ENCODE measurements at regions not wholly inside any gene's neighbourhood (a gene's known extent, or its start where the extent isn't known, plus 50 kb on each side); places are given as distances from the start of the nearest gene placed in this dataset.
A peak's percentile ranks its signal among the peaks of the same experiment; 100 is the strongest.

- H3K4me3 Mint-ChIP-seq: no peak overlapping the region
- H3K36me3 Mint-ChIP-seq (ENCODE audit: low read depth): no peaks in the 10 kb centered on the region
- peak; percentile 9 for DNase-seq
- TF ChIP-seq, protein P1, sequence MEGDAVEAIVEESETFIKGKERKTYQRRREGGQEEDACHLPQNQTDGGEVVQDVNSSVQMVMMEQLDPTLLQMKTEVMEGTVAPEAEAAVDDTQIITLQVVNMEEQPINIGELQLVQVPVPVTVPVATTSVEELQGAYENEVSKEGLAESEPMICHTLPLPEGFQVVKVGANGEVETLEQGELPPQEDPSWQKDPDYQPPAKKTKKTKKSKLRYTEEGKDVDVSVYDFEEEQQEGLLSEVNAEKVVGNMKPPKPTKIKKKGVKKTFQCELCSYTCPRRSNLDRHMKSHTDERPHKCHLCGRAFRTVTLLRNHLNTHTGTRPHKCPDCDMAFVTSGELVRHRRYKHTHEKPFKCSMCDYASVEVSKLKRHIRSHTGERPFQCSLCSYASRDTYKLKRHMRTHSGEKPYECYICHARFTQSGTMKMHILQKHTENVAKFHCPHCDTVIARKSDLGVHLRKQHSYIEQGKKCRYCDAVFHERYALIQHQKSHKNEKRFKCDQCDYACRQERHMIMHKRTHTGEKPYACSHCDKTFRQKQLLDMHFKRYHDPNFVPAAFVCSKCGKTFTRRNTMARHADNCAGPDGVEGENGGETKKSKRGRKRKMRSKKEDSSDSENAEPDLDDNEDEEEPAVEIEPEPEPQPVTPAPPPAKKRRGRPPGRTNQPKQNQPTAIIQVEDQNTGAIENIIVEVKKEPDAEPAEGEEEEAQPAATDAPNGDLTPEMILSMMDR (IDR thresholded peaks at IDR 0.05): no peak
- H3K27ac Mint-ChIP-seq: no peak overlapping the region
- H3K4me1 Mint-ChIP-seq: peaks cover 16% of the 10 kb centered on the region
- H3K9me3 Mint-ChIP-seq: peaks cover 7% of the 10 kb centered on the region
- peaks cover 19% of the 10 kb centered on the region for H3K27me3 Mint-ChIP-seq (ENCODE audit: low read depth, poor library complexity)
Observed at GRCh38 chr1:157310401-157310800, 172.2 kb upstream of the ETV3 start.

- Mint-ChIP-seq H3K4me1 (peaks cover 16% of the 10 kb centered on the region), H3K36me3 (ENCODE audit: low read depth) (no peaks in the 10 kb centered on the region), H3K9me3 (no peaks in the 10 kb centered on the region), H3K27me3 (ENCODE audit: low read depth, poor library complexity) (peaks cover 14% of the 10 kb centered on the region), H3K27ac (no peak overlapping the region), H3K4me3 (no peak overlapping the region)
- TF ChIP-seq, protein P1 (IDR thresholded peaks at IDR 0.05): no peak
- DNase-seq: no peak
Observed at GRCh38 chr1:157307491-157307890, 169.3 kb upstream of the ETV3 start.

GRCh38 chr1:157306896-157307295 is 168.7 kb upstream of the ETV3 start:
- Mint-ChIP-seq H3K9me3 (no peaks in the 10 kb centered on the region), H3K36me3 (ENCODE audit: low read depth) (no peaks in the 10 kb centered on the region), H3K27ac (no peak overlapping the region), H3K4me3 (no peak overlapping the region), H3K27me3 (ENCODE audit: low read depth, poor library complexity) (peaks cover 12% of the 10 kb centered on the region), H3K4me1 (peaks cover 16% of the 10 kb centered on the region)
- no peak for DNase-seq
- TF ChIP-seq, protein P1 (IDR thresholded peaks at IDR 0.05): no peak

DNA sequence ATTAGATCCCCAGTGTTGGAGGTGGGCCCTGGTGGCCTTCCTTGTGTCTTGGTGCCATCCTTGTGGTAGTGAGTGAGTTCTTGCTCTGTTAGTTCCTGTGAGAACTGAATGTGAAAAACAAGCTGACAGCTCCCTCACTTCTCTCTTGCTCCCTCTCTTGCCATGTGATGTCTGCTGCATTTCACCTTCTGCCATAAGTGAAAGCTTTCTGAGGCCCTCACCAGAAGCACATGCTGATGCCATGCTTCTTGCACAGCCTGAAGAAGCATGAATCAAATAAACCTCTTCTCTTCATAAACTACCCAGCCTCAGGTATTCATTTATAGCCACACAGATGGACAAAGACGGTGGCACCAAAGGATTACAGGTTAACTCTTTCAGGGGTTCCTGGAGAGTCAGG is 166.1 kb upstream of the ETV3 start:
- Mint-ChIP-seq H3K27ac (no peak overlapping the region), H3K4me1 (no peaks in the 10 kb centered on the region), H3K9me3 (no peaks in the 10 kb centered on the region), H3K36me3 (ENCODE audit: low read depth) (no peaks in the 10 kb centered on the region), H3K27me3 (ENCODE audit: low read depth, poor library complexity) (peaks cover 6% of the 10 kb centered on the region), H3K4me3 (no peak overlapping the region)
- TF ChIP-seq, protein P1 (IDR thresholded peaks at IDR 0.05): no peak
- DNase-seq: no peak

DNA sequence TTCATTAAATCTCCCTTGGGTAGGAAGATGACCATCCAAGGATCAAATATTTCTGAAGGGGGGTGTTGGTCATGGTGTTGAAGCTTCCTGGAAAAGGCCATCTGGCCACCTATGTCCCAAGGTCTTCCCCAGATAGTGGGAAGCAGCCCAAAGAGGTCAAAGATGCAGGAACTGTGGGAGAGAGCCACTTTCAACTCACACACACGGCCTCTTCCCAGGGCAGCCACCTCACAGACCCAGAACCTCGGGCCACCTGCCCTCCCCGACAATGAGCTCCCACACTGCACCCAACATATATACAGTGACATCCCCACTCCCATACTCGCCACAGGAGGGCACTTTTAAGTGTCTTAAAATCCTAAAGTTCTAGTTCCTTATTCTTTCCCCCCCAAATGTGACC is 164.5 kb upstream of the ETV3 start:
- Mint-ChIP-seq H3K27ac (no peak overlapping the region), H3K27me3 (ENCODE audit: low read depth, poor library complexity) (peaks cover 9% of the 10 kb centered on the region), H3K4me1 (no peaks in the 10 kb centered on the region), H3K36me3 (ENCODE audit: low read depth) (no peaks in the 10 kb centered on the region), H3K4me3 (no peak overlapping the region), H3K9me3 (peaks cover 10% of the 10 kb centered on the region)
- no peak for DNase-seq
- TF ChIP-seq, protein P1 (IDR thresholded peaks at IDR 0.05): no peak

DNA sequence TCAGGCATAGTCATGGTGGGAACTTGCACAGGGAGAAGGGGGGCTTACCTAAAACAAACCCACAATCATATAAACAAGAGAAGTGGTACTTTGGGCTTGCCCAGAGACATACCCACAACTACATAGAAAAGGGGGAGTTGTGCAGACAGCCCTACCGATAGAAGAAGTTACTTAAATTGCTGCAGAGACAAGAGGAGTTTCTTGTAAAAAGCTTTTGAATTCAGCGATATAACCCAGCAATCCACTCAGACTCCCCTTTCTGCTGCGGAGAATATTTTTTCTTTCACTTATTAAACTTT is 164.0 kb upstream of the ETV3 start:
- TF ChIP-seq, protein P1 (IDR thresholded peaks at IDR 0.05): no peak
- DNase-seq: no peak
- Mint-ChIP-seq H3K9me3 (peaks cover 11% of the 10 kb centered on the region), H3K27ac (no peak overlapping the region), H3K27me3 (ENCODE audit: low read depth, poor library complexity) (peaks cover 9% of the 10 kb centered on the region), H3K4me3 (no peak overlapping the region), H3K4me1 (no peaks in the 10 kb centered on the region), H3K36me3 (ENCODE audit: low read depth) (no peaks in the 10 kb centered on the region)
